Mammary epithelial cell (primary cell): ENCODE measurements at regions not wholly inside any gene's neighbourhood (a gene's known extent, or its start where the extent isn't known, plus 50 kb on each side); places are given as distances from the start of the nearest gene placed in this dataset.

Source experiments
- CTCF ChIP-seq, 2 donors: IDR thresholded peaks in 1 of 2; conservative IDR thresholded peaks in 1 of 2; 2 replicates each; pipeline ENCODE4 v1.5.1; 2011 to 2012; ENCODE audit warnings: inconsistent platforms in 2 of 2, low read length in 2 of 2, mild to moderate bottlenecking in 2 of 2, control low read depth in 1 of 2, low read depth in 1 of 2; ENCODE audit not compliant: insufficient read depth in 1 of 2; ENCODE audit errors: extremely low read depth in 1 of 2
- EZH2 ChIP-seq: IDR thresholded peaks from 2 replicates; pipeline ENCODE4 v1.6.1; 2012; ENCODE audit warnings: low read length, inconsistent platforms, borderline replicate concordance

DNA sequence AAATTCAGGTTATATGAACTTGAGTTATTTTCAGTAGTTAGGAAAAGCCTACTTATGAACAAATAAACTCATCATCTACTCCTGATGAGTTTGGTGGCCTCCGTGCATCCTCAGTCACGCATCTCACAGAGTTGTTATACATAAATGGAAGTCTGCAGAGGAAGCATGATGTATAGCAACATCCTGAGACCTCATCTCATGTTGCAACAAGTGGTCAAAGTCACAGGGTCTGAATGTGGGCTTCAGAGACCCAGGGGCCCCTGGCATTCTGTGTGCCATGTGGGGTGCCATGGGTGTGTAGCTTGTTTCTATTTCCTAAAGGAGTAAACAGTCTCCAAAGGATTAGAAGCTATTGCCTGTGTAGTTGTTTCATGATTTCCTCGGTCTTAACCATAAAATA lies 216.5 kb downstream of the IRX2 start:
- TF ChIP-seq CTCF (conservative IDR thresholded peaks at IDR 0.05 in 1 of 2, IDR thresholded peaks at IDR 0.05 in 1 of 2; ENCODE audit: extremely low read depth in 1 of 2, insufficient read depth in 1 of 2, low read depth in 1 of 2, low read length in 2 of 2): no peak
- no peak for TF ChIP-seq EZH2
